ENCODE measurements at regions not wholly inside any gene's neighbourhood (a gene's known extent, or its start where the extent isn't known, plus 50 kb on each side); places are given as distances from the start of the nearest gene placed in this dataset.

DNA sequence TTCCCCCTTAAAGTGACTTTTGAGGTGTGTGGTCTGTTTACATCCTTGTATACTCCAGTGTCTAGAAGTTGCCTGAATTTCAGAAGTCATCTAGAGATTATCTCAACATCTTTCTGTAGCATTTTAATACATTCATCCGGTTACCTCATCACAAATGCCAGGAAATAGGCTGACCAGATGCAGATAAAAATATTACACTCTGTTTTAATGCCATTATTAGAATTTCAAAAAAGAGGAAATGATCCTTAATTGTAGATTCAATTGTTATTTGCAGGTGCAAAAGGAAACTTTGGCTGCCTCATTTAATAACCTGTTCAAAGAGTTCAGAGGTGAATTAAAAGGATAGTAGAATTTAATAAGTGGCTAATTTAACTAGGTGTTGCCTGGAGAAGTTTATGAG lies 290.9 kb downstream of the C3orf38 start:
- TF ChIP-seq POLR2A (IDR thresholded peaks at IDR 0.05) (no peak), EP300 (IDR thresholded peaks at IDR 0.05) (no peak), CTCF (IDR thresholded peaks at IDR 0.05) (no peak), POLR2AphosphoS5 (IDR thresholded peaks at IDR 0.05) (no peak)
- Histone ChIP-seq H3K9me3 (no peaks in the 10 kb centered on the region), H3K36me3 (no peaks in the 10 kb centered on the region), H3K4me1 (no peaks in the 10 kb centered on the region), H3K27me3 (no peaks in the 10 kb centered on the region), H3K4me3 (no peak overlapping the region), H3K27ac (no peak overlapping the region)
- DNase-seq: peak in 1 of 2 donors; percentile 7
- 56 to 72% (median 64%) methylated on average over 1 of the region's 1 CpG for WGBS, 5 donors
- intact Hi-C loops (cut with DNase I; ENCODE audit: low total_unique reads): no loop called here

GRCh38 chr3:88443066-88443465 lies 293.3 kb downstream of the C3orf38 start:
- no peak overlapping the region for H3K27ac ChIP-seq
- DNase-seq: no peak
- no peaks in the 10 kb centered on the region for H3K27me3 ChIP-seq
- H3K36me3 ChIP-seq: no peaks in the 10 kb centered on the region
- H3K4me1 ChIP-seq: no peaks in the 10 kb centered on the region
- no peak overlapping the region for H3K4me3 ChIP-seq
- no peak for TF ChIP-seq POLR2A (IDR thresholded peaks at IDR 0.05)
- TF ChIP-seq POLR2AphosphoS5 (IDR thresholded peaks at IDR 0.05): no peak
- TF ChIP-seq CTCF (IDR thresholded peaks at IDR 0.05): no peak
- no peak for TF ChIP-seq EP300 (IDR thresholded peaks at IDR 0.05)
- intact Hi-C loops (cut with DNase I; ENCODE audit: low total_unique reads): no loop called here
- H3K9me3 ChIP-seq: no peaks in the 10 kb centered on the region
- 48 to 58% (median 51%) methylated on average over 1 of the region's 1 CpG for WGBS, 5 donors

DNA sequence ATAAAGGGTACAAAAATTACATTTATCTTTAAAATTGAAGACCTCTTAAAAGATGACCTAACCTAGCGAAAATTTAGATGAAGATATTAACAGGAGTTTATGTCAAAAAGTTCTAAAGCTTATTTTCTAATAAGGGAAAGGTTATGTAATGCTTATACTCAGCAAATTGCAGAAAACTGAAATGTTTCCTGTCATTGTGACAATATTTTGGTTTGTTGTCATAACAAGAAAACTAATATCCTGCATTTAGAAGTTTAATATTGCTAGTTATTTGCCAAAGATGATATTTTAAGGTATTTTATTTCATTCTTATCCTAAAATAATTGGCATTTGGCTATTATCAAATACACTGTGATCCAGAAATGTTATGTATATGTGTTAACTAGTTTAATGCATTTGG lies 294.5 kb downstream of the C3orf38 start:
- WGBS, 5 donors: 60 to 79% (median 70%) methylated on average over 1 of the region's 1 CpG
- TF ChIP-seq POLR2A (IDR thresholded peaks at IDR 0.05) (no peak), EP300 (IDR thresholded peaks at IDR 0.05) (no peak), CTCF (IDR thresholded peaks at IDR 0.05) (no peak), POLR2AphosphoS5 (IDR thresholded peaks at IDR 0.05) (no peak)
- intact Hi-C loops (cut with DNase I; ENCODE audit: low total_unique reads): no loop called here

DNA sequence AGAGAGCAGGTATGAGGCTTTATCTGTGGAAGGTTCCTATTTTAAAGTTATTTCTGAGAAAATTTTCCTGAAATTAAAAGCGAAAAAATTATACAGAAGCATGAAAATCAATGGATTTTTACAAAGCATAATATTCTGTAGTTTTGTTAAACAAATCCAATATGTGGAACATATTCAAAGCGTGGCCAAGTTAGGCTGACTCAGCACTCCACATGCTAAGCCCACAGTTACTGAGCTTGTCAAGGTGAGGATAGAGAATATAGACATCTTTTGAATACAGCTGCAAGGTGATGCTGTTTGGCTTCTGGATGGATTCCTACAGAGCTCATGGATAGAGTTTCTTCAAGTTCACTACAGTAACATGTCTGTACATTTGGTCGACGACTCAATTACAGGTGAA lies 302.5 kb downstream of the C3orf38 start:
- WGBS, 5 donors: 79 to 91% (median 85%) methylated on average over 4 of the region's 4 CpGs
- TF ChIP-seq POLR2AphosphoS5 (IDR thresholded peaks at IDR 0.05): no peak
- TF ChIP-seq POLR2A (IDR thresholded peaks at IDR 0.05): no peak
- no peak for TF ChIP-seq EP300 (IDR thresholded peaks at IDR 0.05)
- no peak for TF ChIP-seq CTCF (IDR thresholded peaks at IDR 0.05)
- H3K36me3 ChIP-seq: no peaks in the 10 kb centered on the region
- no peak for DNase-seq
- no peaks in the 10 kb centered on the region for H3K27me3 ChIP-seq
- H3K9me3 ChIP-seq: no peaks in the 10 kb centered on the region
- H3K27ac ChIP-seq: no peak overlapping the region
- H3K4me3 ChIP-seq: no peak overlapping the region
- intact Hi-C loops (cut with DNase I; ENCODE audit: low total_unique reads): no loop called here
- no peaks in the 10 kb centered on the region for H3K4me1 ChIP-seq

More for the DNA sequence above, 294.5 kb downstream of the C3orf38 start:
- Histone ChIP-seq H3K9me3 (no peaks in the 10 kb centered on the region), H3K27me3 (no peaks in the 10 kb centered on the region), H3K4me3 (no peak overlapping the region), H3K4me1 (no peaks in the 10 kb centered on the region), H3K27ac (no peak overlapping the region), H3K36me3 (no peaks in the 10 kb centered on the region)
- no peak for DNase-seq

Data from stomach (tissue), 8 donors.